ENCODE measurements at regions not wholly inside any gene's neighbourhood (a gene's known extent, or its start where the extent isn't known, plus 50 kb on each side); places are given as distances from the start of the nearest gene placed in this dataset.

DNA sequence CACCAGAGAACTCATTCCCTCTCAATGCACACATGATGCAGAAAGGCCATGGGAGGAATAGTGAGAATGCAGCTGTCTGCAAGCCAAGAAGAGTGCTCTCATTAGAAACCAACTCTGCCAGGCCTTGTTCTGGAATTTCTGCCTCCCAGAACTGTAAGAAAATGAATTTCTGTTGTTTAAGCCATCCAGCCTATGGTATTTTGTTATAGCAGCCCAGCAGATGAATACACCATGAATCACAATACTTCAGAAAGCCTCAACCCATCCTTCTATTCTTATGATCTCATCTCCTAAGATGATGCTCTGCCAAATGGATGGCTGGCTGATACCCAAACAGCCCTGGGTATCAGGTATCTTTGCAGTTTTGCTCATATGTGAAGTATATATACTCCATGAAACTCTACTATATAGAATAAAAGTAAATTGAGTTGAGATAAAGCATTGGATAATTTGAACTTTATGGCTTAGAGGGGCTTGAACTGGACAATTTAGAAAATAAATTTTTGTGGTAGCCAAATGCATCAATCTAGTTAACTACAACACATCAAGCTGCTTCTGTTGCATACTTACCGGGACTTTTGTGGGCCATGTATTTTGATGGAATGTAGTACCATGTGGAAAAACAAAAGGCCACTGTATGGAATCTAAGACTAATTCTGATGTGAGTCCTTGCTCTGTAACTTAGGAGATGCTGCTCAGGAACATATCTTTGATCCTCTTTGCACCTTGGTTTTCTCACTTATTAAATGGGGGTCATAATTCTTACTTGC lies 245.9 kb downstream of the HS3ST1 start:
- no peak for DNase-seq (ENCODE audit: low read depth in 6 of 9, low spot score in 9 of 9)
- H3K4me3 ChIP-seq (ENCODE audit: low read length in 2 of 2) = no peak overlapping the region
- no peaks in the 10 kb centered on the region for H3K9me3 ChIP-seq (ENCODE audit: control insufficient read depth in 2 of 2, insufficient read depth in 1 of 2, low read length in 1 of 2)
- H3K27me3 ChIP-seq (ENCODE audit: control insufficient read depth in 2 of 2, insufficient read depth in 1 of 2, low read length in 1 of 2) = no peaks in the 10 kb centered on the region
- H3K27ac ChIP-seq (ENCODE audit: low read depth in 1 of 2, low read length in 1 of 2) = no peak overlapping the region
- no peaks in the 10 kb centered on the region for H3K4me1 ChIP-seq (ENCODE audit: control insufficient read depth in 2 of 2, insufficient read depth in 2 of 2, low read length in 2 of 2)
- H3K36me3 ChIP-seq (ENCODE audit: control insufficient read depth in 2 of 2, insufficient read depth in 2 of 2, low read length in 1 of 2) = no peaks in the 10 kb centered on the region
- WGBS = 99% methylated on average over 1 of the region's 1 CpG

DNA sequence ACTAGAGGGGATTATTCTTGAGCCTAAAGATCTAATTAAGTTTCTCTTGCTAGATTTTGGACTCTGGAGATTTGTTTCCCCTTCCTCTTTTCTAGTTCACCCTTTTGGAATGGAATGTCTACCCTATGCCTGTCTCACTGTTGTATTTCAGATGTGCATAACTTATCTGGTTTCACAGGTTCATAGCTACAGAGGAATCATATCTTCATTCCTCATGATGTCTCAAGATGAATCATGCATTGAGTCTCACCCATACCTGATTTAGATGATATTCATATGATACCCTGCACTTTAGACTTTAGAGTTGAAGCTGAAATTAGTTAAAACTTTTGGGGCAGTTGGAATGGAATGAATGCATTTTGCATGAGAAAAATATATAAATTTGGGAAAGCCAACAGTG lies 246.7 kb downstream of the HS3ST1 start:
- Histone ChIP-seq H3K4me3 (ENCODE audit: low read length in 2 of 2) (no peak overlapping the region), H3K36me3 (ENCODE audit: control insufficient read depth in 2 of 2, insufficient read depth in 2 of 2, low read length in 1 of 2) (no peaks in the 10 kb centered on the region), H3K9me3 (ENCODE audit: control insufficient read depth in 2 of 2, insufficient read depth in 1 of 2, low read length in 1 of 2) (no peaks in the 10 kb centered on the region), H3K27ac (ENCODE audit: low read depth in 1 of 2, low read length in 1 of 2) (no peak overlapping the region), H3K27me3 (ENCODE audit: control insufficient read depth in 2 of 2, insufficient read depth in 1 of 2, low read length in 1 of 2) (no peaks in the 10 kb centered on the region), H3K4me1 (ENCODE audit: control insufficient read depth in 2 of 2, insufficient read depth in 2 of 2, low read length in 2 of 2) (no peaks in the 10 kb centered on the region)
- DNase-seq (ENCODE audit: low read depth in 6 of 9, low spot score in 9 of 9) = no peak

DNA sequence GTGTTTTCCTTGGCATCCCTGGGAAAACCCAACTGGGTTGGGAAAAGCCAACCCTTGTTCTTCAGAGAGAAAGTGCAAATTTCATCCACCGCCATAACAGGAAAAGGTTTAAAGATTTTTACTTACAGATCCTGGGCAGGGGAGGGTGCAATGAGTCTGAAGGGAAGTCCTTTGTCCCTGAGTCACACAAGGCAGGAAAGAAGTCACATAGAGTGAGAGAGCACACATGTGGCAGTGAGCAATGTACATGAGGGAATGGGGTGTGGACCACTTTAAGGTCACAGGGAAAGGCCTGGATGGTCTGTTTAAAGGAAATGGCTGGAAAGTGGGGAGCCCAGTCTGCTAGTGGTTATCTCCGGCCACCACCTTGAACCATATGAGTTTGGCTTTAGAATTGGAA lies 248.9 kb downstream of the HS3ST1 start:
- Histone ChIP-seq H3K9me3 (ENCODE audit: control insufficient read depth in 2 of 2, insufficient read depth in 1 of 2, low read length in 1 of 2) (no peaks in the 10 kb centered on the region), H3K4me3 (ENCODE audit: low read length in 2 of 2) (no peak overlapping the region), H3K4me1 (ENCODE audit: control insufficient read depth in 2 of 2, insufficient read depth in 2 of 2, low read length in 2 of 2) (no peaks in the 10 kb centered on the region), H3K27me3 (ENCODE audit: control insufficient read depth in 2 of 2, insufficient read depth in 1 of 2, low read length in 1 of 2) (no peaks in the 10 kb centered on the region), H3K27ac (ENCODE audit: low read depth in 1 of 2, low read length in 1 of 2) (no peak overlapping the region), H3K36me3 (ENCODE audit: control insufficient read depth in 2 of 2, insufficient read depth in 2 of 2, low read length in 1 of 2) (no peaks in the 10 kb centered on the region)
- WGBS = 98% methylated on average over 2 of the region's 2 CpGs
- DNase-seq (ENCODE audit: low read depth in 6 of 9, low spot score in 9 of 9) = no peak

DNA sequence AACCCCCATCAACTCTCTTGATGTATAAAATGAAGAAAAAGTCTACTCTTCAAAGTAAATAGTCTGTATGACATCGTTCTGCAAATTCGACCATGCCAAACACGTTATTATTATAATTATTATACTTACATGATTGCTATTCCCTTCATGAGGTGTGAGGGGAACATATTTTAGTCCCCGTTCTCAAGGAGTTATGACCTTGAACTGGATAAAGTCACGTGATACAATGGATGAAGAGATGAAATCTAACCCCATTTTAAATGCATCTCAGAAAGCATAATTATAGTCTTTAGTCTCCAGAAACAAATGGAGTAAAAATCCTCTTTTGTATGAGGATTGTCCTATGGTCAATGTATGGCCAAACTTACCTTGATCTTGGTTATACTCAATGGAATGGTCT lies 250.3 kb downstream of the HS3ST1 start:
- no peak for DNase-seq (ENCODE audit: low read depth in 6 of 9, low spot score in 9 of 9)
- H3K9me3 ChIP-seq (ENCODE audit: control insufficient read depth in 2 of 2, insufficient read depth in 1 of 2, low read length in 1 of 2) = no peaks in the 10 kb centered on the region
- H3K36me3 ChIP-seq (ENCODE audit: control insufficient read depth in 2 of 2, insufficient read depth in 2 of 2, low read length in 1 of 2) = no peaks in the 10 kb centered on the region
- no peaks in the 10 kb centered on the region for H3K4me1 ChIP-seq (ENCODE audit: control insufficient read depth in 2 of 2, insufficient read depth in 2 of 2, low read length in 2 of 2)
- H3K27me3 ChIP-seq (ENCODE audit: control insufficient read depth in 2 of 2, insufficient read depth in 1 of 2, low read length in 1 of 2) = no peaks in the 10 kb centered on the region
- no peak overlapping the region for H3K27ac ChIP-seq (ENCODE audit: low read depth in 1 of 2, low read length in 1 of 2)
- 97% methylated on average over 5 of the region's 5 CpGs for WGBS
- no peak overlapping the region for H3K4me3 ChIP-seq (ENCODE audit: low read length in 2 of 2)

DNA sequence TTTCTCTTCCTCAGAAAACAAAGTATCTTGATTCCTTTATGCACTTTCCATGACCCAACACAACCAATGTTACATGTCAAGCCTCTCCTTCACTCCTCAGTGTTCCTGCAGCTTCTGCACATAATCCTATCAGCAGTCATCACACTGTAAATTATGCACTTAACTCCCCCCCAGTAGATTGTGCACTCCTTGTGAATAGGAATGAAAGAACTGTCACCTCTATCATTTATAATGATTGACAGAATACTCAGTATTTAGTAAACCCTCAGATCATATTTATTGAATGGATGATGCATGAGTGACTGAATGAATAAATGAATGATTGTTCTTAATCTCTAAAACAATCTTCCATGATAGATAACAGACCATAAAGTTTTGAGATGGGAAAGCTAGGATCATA lies 253.3 kb downstream of the HS3ST1 start:
- no peak overlapping the region for H3K4me3 ChIP-seq (ENCODE audit: low read length in 2 of 2)
- no peaks in the 10 kb centered on the region for H3K36me3 ChIP-seq (ENCODE audit: control insufficient read depth in 2 of 2, insufficient read depth in 2 of 2, low read length in 1 of 2)
- no peaks in the 10 kb centered on the region for H3K4me1 ChIP-seq (ENCODE audit: control insufficient read depth in 2 of 2, insufficient read depth in 2 of 2, low read length in 2 of 2)
- H3K9me3 ChIP-seq (ENCODE audit: control insufficient read depth in 2 of 2, insufficient read depth in 1 of 2, low read length in 1 of 2) = no peaks in the 10 kb centered on the region
- no peaks in the 10 kb centered on the region for H3K27me3 ChIP-seq (ENCODE audit: control insufficient read depth in 2 of 2, insufficient read depth in 1 of 2, low read length in 1 of 2)
- H3K27ac ChIP-seq (ENCODE audit: low read depth in 1 of 2, low read length in 1 of 2) = no peak overlapping the region
- DNase-seq (ENCODE audit: low read depth in 6 of 9, low spot score in 9 of 9) = no peak

DNA sequence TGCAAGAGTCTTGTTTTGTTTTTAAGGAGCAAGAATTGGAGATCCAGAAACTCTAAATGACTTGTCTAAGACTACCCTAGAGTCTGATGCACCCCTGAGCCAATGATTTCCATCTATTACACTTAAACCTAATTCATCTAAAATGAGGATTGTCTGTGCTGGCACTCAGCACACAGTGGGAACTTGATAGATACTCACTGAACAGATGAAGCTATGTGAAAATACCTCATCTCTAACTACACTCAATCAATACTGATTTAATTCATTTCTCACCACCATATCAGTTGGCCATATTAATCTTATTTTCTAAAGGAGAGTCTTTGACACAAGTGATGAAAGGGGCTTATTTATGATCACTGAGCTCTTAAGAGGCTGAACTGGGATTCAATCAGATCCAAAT lies 262.1 kb downstream of the HS3ST1 start:
- H3K4me1 ChIP-seq (ENCODE audit: control insufficient read depth in 2 of 2, insufficient read depth in 2 of 2, low read length in 2 of 2) = no peaks in the 10 kb centered on the region
- no peak overlapping the region for H3K4me3 ChIP-seq (ENCODE audit: low read length in 2 of 2)
- no peaks in the 10 kb centered on the region for H3K27me3 ChIP-seq (ENCODE audit: control insufficient read depth in 2 of 2, insufficient read depth in 1 of 2, low read length in 1 of 2)
- no peaks in the 10 kb centered on the region for H3K36me3 ChIP-seq (ENCODE audit: control insufficient read depth in 2 of 2, insufficient read depth in 2 of 2, low read length in 1 of 2)
- H3K27ac ChIP-seq (ENCODE audit: low read depth in 1 of 2, low read length in 1 of 2) = no peak overlapping the region
- no peak for DNase-seq (ENCODE audit: low read depth in 6 of 9, low spot score in 9 of 9)
- no peaks in the 10 kb centered on the region for H3K9me3 ChIP-seq (ENCODE audit: control insufficient read depth in 2 of 2, insufficient read depth in 1 of 2, low read length in 1 of 2)

DNA sequence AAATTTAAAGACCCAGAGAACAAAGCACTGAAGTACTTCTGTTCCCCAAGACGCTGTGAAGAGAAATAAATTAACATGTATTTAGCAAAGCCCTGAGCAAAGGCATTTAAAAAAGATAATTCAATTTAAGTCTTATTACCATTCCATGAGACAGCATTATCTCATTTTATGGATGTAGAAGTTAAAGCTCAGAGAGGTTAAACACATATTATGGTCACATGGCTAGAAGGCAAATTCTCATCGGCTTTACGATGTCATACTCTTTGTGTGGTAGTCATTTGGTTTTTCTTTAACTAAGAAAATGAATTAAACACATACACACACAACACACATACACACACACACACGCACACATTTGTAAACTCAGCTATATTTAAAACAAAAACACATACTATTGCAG lies 262.7 kb downstream of the HS3ST1 start:
- Histone ChIP-seq H3K27me3 (ENCODE audit: control insufficient read depth in 2 of 2, insufficient read depth in 1 of 2, low read length in 1 of 2) (no peaks in the 10 kb centered on the region), H3K36me3 (ENCODE audit: control insufficient read depth in 2 of 2, insufficient read depth in 2 of 2, low read length in 1 of 2) (no peaks in the 10 kb centered on the region), H3K4me1 (ENCODE audit: control insufficient read depth in 2 of 2, insufficient read depth in 2 of 2, low read length in 2 of 2) (no peaks in the 10 kb centered on the region), H3K9me3 (ENCODE audit: control insufficient read depth in 2 of 2, insufficient read depth in 1 of 2, low read length in 1 of 2) (no peaks in the 10 kb centered on the region), H3K4me3 (ENCODE audit: low read length in 2 of 2) (no peak overlapping the region), H3K27ac (ENCODE audit: low read depth in 1 of 2, low read length in 1 of 2) (no peak overlapping the region)
- DNase-seq (ENCODE audit: low read depth in 6 of 9, low spot score in 9 of 9) = no peak
- 97% methylated on average over 4 of the region's 4 CpGs for WGBS

DNA sequence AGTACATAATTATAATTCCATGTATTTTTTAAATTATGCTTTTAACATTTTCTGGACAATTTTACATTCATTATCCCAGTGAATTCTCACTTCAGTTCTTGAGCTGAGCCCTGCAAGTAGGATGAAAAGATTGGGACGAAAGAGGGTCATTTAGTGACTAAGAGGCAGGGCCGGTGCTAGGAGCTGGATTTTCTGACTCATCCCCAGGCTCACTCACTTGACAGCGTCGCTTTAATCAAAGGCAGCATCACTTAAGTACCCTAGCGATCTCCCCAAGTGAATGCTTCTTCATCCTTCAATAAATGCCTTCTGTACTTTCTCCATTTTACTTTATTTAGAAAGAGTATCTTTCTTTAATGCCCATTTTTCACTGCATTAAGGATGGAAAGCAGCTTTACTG lies 263.6 kb downstream of the HS3ST1 start:
- DNase-seq (ENCODE audit: low read depth in 6 of 9, low spot score in 9 of 9) = no peak
- Histone ChIP-seq H3K27ac (ENCODE audit: low read depth in 1 of 2, low read length in 1 of 2) (no peak overlapping the region), H3K4me1 (ENCODE audit: control insufficient read depth in 2 of 2, insufficient read depth in 2 of 2, low read length in 2 of 2) (no peaks in the 10 kb centered on the region), H3K27me3 (ENCODE audit: control insufficient read depth in 2 of 2, insufficient read depth in 1 of 2, low read length in 1 of 2) (no peaks in the 10 kb centered on the region), H3K9me3 (ENCODE audit: control insufficient read depth in 2 of 2, insufficient read depth in 1 of 2, low read length in 1 of 2) (no peaks in the 10 kb centered on the region), H3K36me3 (ENCODE audit: control insufficient read depth in 2 of 2, insufficient read depth in 2 of 2, low read length in 1 of 2) (no peaks in the 10 kb centered on the region), H3K4me3 (ENCODE audit: low read length in 2 of 2) (no peak overlapping the region)
- 98% methylated on average over 5 of the region's 5 CpGs for WGBS

DNA sequence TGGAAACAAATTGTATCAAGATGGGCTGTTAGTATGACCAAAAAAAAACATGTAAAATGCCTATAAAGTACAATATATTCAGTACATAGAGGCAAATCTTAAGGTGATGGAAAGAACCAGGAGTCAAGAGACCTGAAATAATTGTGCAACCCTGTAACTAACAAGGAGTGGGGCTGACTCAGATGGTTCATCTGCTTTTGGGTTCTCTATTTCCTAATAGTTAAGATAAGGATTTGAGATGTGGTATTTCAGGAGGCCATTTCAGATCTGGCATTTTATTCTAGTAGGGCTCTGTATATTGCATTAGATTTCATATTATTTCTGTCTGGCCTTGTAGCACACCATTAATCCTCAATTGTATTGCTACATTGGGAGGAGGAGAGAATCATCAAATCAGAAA lies 268.4 kb downstream of the HS3ST1 start:
- Histone ChIP-seq H3K27ac (ENCODE audit: low read depth in 1 of 2, low read length in 1 of 2) (no peak overlapping the region), H3K27me3 (ENCODE audit: control insufficient read depth in 2 of 2, insufficient read depth in 1 of 2, low read length in 1 of 2) (no peaks in the 10 kb centered on the region), H3K9me3 (ENCODE audit: control insufficient read depth in 2 of 2, insufficient read depth in 1 of 2, low read length in 1 of 2) (no peaks in the 10 kb centered on the region), H3K4me1 (ENCODE audit: control insufficient read depth in 2 of 2, insufficient read depth in 2 of 2, low read length in 2 of 2) (peaks cover 8 to 11% of the 10 kb centered on the region in 2 donors), H3K4me3 (ENCODE audit: low read length in 2 of 2) (no peak overlapping the region), H3K36me3 (ENCODE audit: control insufficient read depth in 2 of 2, insufficient read depth in 2 of 2, low read length in 1 of 2) (no peaks in the 10 kb centered on the region)
- DNase-seq (ENCODE audit: low read depth in 6 of 9, low spot score in 9 of 9) = no peak

DNA sequence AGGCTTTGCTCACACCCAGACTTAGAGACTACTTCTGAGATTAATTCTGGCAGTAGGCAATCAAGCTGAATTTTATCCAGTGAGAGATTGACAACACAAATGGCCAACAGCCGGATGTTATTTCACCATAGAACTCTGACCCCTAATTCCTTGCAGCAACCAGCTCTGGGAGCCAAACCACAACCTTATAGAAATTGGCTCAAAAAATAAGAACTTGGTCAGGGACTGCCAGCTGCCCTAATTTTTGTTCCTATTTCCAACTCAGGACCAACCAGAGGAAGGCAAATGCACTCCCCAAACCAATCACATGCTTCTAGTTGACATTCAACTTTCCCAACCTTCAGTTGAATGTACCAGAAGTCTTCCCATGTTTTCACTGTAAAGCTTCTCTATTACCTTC lies 269.7 kb downstream of the HS3ST1 start:
- Histone ChIP-seq H3K4me1 (ENCODE audit: control insufficient read depth in 2 of 2, insufficient read depth in 2 of 2, low read length in 2 of 2) (peaks cover 15 to 20% of the 10 kb centered on the region in 2 donors), H3K9me3 (ENCODE audit: control insufficient read depth in 2 of 2, insufficient read depth in 1 of 2, low read length in 1 of 2) (no peaks in the 10 kb centered on the region), H3K27ac (ENCODE audit: low read depth in 1 of 2, low read length in 1 of 2) (no peak overlapping the region), H3K36me3 (ENCODE audit: control insufficient read depth in 2 of 2, insufficient read depth in 2 of 2, low read length in 1 of 2) (no peaks in the 10 kb centered on the region), H3K4me3 (ENCODE audit: low read length in 2 of 2) (no peak overlapping the region), H3K27me3 (ENCODE audit: control insufficient read depth in 2 of 2, insufficient read depth in 1 of 2, low read length in 1 of 2) (no peaks in the 10 kb centered on the region)
- 98% methylated on average over 1 of the region's 1 CpG for WGBS
- DNase-seq (ENCODE audit: low read depth in 6 of 9, low spot score in 9 of 9) = no peak

Data from thymus (tissue), 11 donors.